ENCODE measurements at regions not wholly inside any gene's neighbourhood (a gene's known extent, or its start where the extent isn't known, plus 50 kb on each side); places are given as distances from the start of the nearest gene placed in this dataset.

- no peak overlapping the region for H3K9ac ChIP-seq (replicated peaks in 1 of 4; ENCODE audit: extremely low read depth in 1 of 4, low read depth in 3 of 4, low read length in 3 of 4)
- H4K5ac ChIP-seq (ENCODE audit: insufficient read length, low read depth, low read length): no peak overlapping the region
- 70% methylated on average over 4 of the region's 4 CpGs; no CpG with 5 or more reads in 1 of the 2 experiments for WGBS, 2 experiments (ENCODE audit: extremely low coverage in 1 of 2, insufficient coverage in 1 of 2, insufficient read length in 1 of 2, insufficient replicate concordance in 2 of 2, low coverage in 1 of 2, low lambda C conversion rate in 2 of 2, missing lambda C conversion rate in 1 of 2)
- H3K4me2 ChIP-seq (ENCODE audit: insufficient read depth in 1 of 2, low read depth in 2 of 2, low read length in 2 of 2): no peak overlapping the region
- H3K4ac ChIP-seq (replicated peaks; ENCODE audit: insufficient read length, low read depth, low read length): no peak overlapping the region
- no peaks in the 10 kb centered on the region for H3K79me2 ChIP-seq (ENCODE audit: control insufficient read depth in 1 of 2, insufficient read depth in 2 of 2, low read length in 2 of 2)
- no peak overlapping the region for H4K8ac ChIP-seq (ENCODE audit: extremely low read depth, insufficient read depth, low read length)
- H3K79me1 ChIP-seq (ENCODE audit: low read depth, low read length): no peaks in the 10 kb centered on the region
- H4K20me1 ChIP-seq (replicated peaks in 1 of 2; ENCODE audit: control insufficient read depth in 1 of 2, insufficient read depth in 2 of 2, low read length in 2 of 2): no peaks in the 10 kb centered on the region
- no peak for TF ChIP-seq GTF2F1 (IDR thresholded peaks at IDR 0.05; ENCODE audit: borderline replicate concordance, low read depth, low read length)
- TF ChIP-seq BRCA1 (IDR thresholded peaks at IDR 0.05; ENCODE audit: low read depth, low read length): no peak
- no peak for TF ChIP-seq RFX5 (IDR thresholded peaks at IDR 0.05; ENCODE audit: borderline replicate concordance, low read depth, low read length)
- TF ChIP-seq MAX (IDR thresholded peaks at IDR 0.05): no peak
- TF ChIP-seq NANOG (IDR thresholded peaks at IDR 0.05; ENCODE audit: insufficient read depth, low read depth, low read length, poor library complexity, severe bottlenecking): no peak
- no peak for TF ChIP-seq SP4 (IDR thresholded peaks at IDR 0.05; ENCODE audit: low read length)
- no peak for TF ChIP-seq CEBPB (IDR thresholded peaks at IDR 0.05; ENCODE audit: low read depth, low read length)
- TF ChIP-seq SIN3A (conservative IDR thresholded peaks at IDR 0.05 in 1 of 2, IDR thresholded peaks at IDR 0.05 in 1 of 2; ENCODE audit: low read depth in 1 of 2, low read length in 2 of 2): no peak
- no peak for TF ChIP-seq POU5F1 (IDR thresholded peaks at IDR 0.05; ENCODE audit: low read depth, low read length)
- no peak for TF ChIP-seq RBBP5 (IDR thresholded peaks at IDR 0.05; ENCODE audit: borderline replicate concordance, low read depth, low read length)
- TF ChIP-seq SIRT6 (IDR thresholded peaks at IDR 0.05; ENCODE audit: low read length): no peak
- TF ChIP-seq ZNF274 (IDR thresholded peaks at IDR 0.05; ENCODE audit: borderline replicate concordance, extremely low read depth, low read length): no peak
- TF ChIP-seq EP300 (IDR thresholded peaks at IDR 0.05; ENCODE audit: borderline replicate concordance in 1 of 2, low read depth in 2 of 2, low read length in 2 of 2): no peak
- no peak for TF ChIP-seq KDM1A (IDR thresholded peaks at IDR 0.05; ENCODE audit: borderline replicate concordance, low read length)
- H2BK120ac ChIP-seq (replicated peaks; ENCODE audit: low read depth, low read length): no peak overlapping the region
- H2AK5ac ChIP-seq (ENCODE audit: low read depth, low read length): no peak overlapping the region
- no peaks in the 10 kb centered on the region for H3K23me2 ChIP-seq (ENCODE audit: low read depth, low read length)
- H2AFZ ChIP-seq (ENCODE audit: low read length): no peak overlapping the region
- H3K9me3 ChIP-seq (ENCODE audit: insufficient read depth in 2 of 2, low read depth in 1 of 2, low read length in 1 of 2): no peaks in the 10 kb centered on the region
- no peaks in the 10 kb centered on the region for H3K27me3 ChIP-seq (replicated peaks in 1 of 4; ENCODE audit: control insufficient read depth in 3 of 4, extremely low read depth in 1 of 4, insufficient read depth in 3 of 4, low read length in 3 of 4)
- no peaks in the 10 kb centered on the region for H3K36me3 ChIP-seq (ENCODE audit: control insufficient read depth in 2 of 4, insufficient read depth in 4 of 4, low read length in 3 of 4)
- DNase-seq (ENCODE audit: low read depth in 1 of 2, low spot score in 2 of 2): no peak
- no peak overlapping the region for H2BK20ac ChIP-seq (ENCODE audit: low read length)
- H3K4me3 ChIP-seq (ENCODE audit: extremely low read depth in 1 of 4, insufficient read depth in 2 of 4, low read depth in 3 of 4, low read length in 4 of 4): no peak overlapping the region
- ChIA-PET CTCF (ENCODE audit: partially characterized antibody) (interaction anchor here (0.6 kb wide), 1 partner anchor 1794 kb away, joined by 3 read pairs; no protein-coding TSS in a partner anchor), POLR2A (ENCODE audit: partially characterized antibody) (interaction anchor here (0.6 kb wide), 1 partner anchor 24 kb away, joined by 3 read pairs; no protein-coding TSS in a partner anchor)
- H3K23ac ChIP-seq (ENCODE audit: insufficient read length): no peak overlapping the region
- no peak overlapping the region for H3K56ac ChIP-seq (replicated peaks; ENCODE audit: insufficient read length, low read depth, low read length)
- no peak overlapping the region for H3K14ac ChIP-seq (ENCODE audit: insufficient read length)
- no peak overlapping the region for H4K91ac ChIP-seq (replicated peaks; ENCODE audit: insufficient read length, low read length)
- no peak overlapping the region for H2BK5ac ChIP-seq (ENCODE audit: low read depth, low read length)
- no peaks in the 10 kb centered on the region for H3K4me1 ChIP-seq (replicated peaks in 1 of 4; ENCODE audit: control insufficient read depth in 3 of 4, insufficient read depth in 4 of 4, low read length in 3 of 4)
- H2BK15ac ChIP-seq (ENCODE audit: low read length): no peak overlapping the region
- no peak for FAIRE-seq
- H2BK12ac ChIP-seq (ENCODE audit: low read depth, low read length): no peak overlapping the region
- no peak overlapping the region for H3K27ac ChIP-seq (ENCODE audit: low read depth, low read length)
- no peak overlapping the region for H3K18ac ChIP-seq (ENCODE audit: extremely low read depth, low read length)
Measured at GRCh38 chr2:117330641-117331040, 483.9 kb upstream of the DDX18 start.
